ENCODE measurements at regions not wholly inside any gene's neighbourhood (a gene's known extent, or its start where the extent isn't known, plus 50 kb on each side); places are given as distances from the start of the nearest gene placed in this dataset.
"Not testable (repeated sequence)": the region's sequence is repeated elsewhere in the genome, so short reads cannot be mapped to it uniquely, and the experiment has no call there.

- not testable (repeated sequence) for TF ChIP-seq POLR2A (IDR thresholded peaks at IDR 0.05); EP300 (IDR thresholded peaks at IDR 0.05; ENCODE audit: low read depth); POLR2AphosphoS5 (IDR thresholded peaks at IDR 0.05); CTCF (IDR thresholded peaks at IDR 0.05)
These were observed 205.7 kb upstream of the TP53TG3 start for GRCh38 chr16:32881631-32882030.

Measured in transverse colon (tissue), 4 donors.